Testis (tissue), 2 donors: ENCODE measurements at regions not wholly inside any gene's neighbourhood (a gene's known extent, or its start where the extent isn't known, plus 50 kb on each side); places are given as distances from the start of the nearest gene placed in this dataset.

Source experiments
- CTCF ChIP-seq, 3 experiments: fragments of 450-650 bp in 2 of 3; fragments of 200-600 bp in 1 of 3; sonication (generic) in 1 of 3; IDR thresholded peaks; one replicate each; pipeline ENCODE4 v1.5.1; 2016 to 2019; ENCODE audit warnings: antibody characterized with exemption in 3 of 3, mild to moderate bottlenecking in 2 of 3, moderate library complexity in 1 of 3
- POLR2A ChIP-seq: fragments of 450-650 bp; IDR thresholded peaks from one replicate; pipeline ENCODE4 v1.6.1; 2017; ENCODE audit warnings: antibody characterized with exemption, mild to moderate bottlenecking, moderate library complexity

GRCh38 chr19:5395556-5395955 is 54.9 kb upstream of the PTPRS start:
- TF ChIP-seq CTCF (IDR thresholded peaks at IDR 0.05) (no peak), POLR2A (no peak)
